ENCODE measurements at regions not wholly inside any gene's neighbourhood (a gene's known extent, or its start where the extent isn't known, plus 50 kb on each side); places are given as distances from the start of the nearest gene placed in this dataset.
"Not testable (repeated sequence)": the region's sequence is repeated elsewhere in the genome, so short reads cannot be mapped to it uniquely, and the experiment has no call there.

DNA sequence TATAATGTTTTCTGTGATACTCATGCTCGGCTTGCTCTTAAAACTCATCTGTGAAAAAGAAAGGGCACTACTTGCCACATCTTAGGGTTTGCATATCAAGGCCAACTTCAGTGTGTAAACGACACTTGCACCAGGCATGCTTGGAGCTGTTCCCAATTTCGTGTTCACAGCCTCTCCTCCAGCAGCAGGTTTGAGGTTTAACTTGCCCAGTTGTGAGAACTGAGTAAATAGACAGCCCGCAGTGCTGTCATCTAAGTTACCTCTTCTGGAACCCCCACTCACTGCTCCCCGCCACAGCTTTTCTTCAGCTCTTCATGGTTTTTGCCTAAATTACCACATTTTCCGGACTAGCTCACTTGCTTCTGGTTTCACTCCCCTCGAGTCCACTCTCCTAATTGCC, 595.4 kb downstream of the TTLL7 start:
- not testable (repeated sequence) for H3K27ac ChIP-seq (ENCODE audit: low read length); H3K9me3 ChIP-seq (ENCODE audit: control insufficient read depth, low read depth, low read length); H3K9ac ChIP-seq (ENCODE audit: low read length); H3K4me3 ChIP-seq (ENCODE audit: low read length); H3K27me3 ChIP-seq (ENCODE audit: control insufficient read depth, insufficient read depth, low read length); H3K4me1 ChIP-seq (ENCODE audit: control insufficient read depth, low read depth, low read length); H3K36me3 ChIP-seq (ENCODE audit: control insufficient read depth, low read depth, low read length)

DNA sequence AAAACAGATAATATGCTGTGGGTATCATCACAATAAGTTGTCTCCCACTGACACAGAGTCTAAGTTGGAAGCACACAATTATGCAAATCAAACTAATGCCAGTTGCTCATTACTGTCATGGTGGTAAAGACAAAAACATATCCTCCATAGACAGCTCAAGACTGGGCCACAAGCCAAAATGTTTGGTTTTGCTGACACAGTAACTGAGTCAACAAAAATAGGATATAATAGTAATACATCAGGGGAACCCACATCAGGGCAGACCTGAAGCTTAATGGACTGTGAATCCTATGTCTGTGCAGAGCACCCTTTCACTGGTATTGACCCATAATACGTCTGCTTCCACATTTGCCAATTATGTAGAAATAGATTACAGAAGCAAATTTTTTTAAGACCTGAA, 597.8 kb downstream of the TTLL7 start:
- H3K27ac ChIP-seq (ENCODE audit: low read length); H3K9me3 ChIP-seq (ENCODE audit: control insufficient read depth, low read depth, low read length); H3K27me3 ChIP-seq (ENCODE audit: control insufficient read depth, insufficient read depth, low read length); H3K36me3 ChIP-seq (ENCODE audit: control insufficient read depth, low read depth, low read length); H3K9ac ChIP-seq (ENCODE audit: low read length); H3K4me3 ChIP-seq (ENCODE audit: low read length); H3K4me1 ChIP-seq (ENCODE audit: control insufficient read depth, low read depth, low read length): not testable (repeated sequence)

DNA sequence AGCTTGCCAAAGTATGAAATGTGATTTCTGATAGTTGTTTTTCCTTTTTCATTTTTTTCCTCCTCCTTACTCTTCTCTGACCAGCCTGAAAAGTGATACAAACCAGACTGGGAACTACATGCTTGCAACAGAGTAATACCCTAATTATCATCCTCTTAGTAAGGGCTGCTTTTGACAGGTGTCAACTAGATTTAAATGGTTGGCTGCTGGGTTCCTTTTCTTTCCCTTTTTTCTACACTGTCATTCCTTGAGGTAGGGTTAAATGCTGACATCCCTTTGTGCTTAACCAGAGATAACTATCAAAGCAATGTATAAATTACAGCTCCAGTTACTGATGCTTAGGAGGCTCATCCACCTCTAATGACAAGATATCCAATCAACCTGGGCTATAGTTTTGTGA, 598.8 kb downstream of the TTLL7 start:
- not testable (repeated sequence) for H3K4me1 ChIP-seq (ENCODE audit: control insufficient read depth, low read depth, low read length); H3K9ac ChIP-seq (ENCODE audit: low read length); H3K27me3 ChIP-seq (ENCODE audit: control insufficient read depth, insufficient read depth, low read length); H3K27ac ChIP-seq (ENCODE audit: low read length); H3K4me3 ChIP-seq (ENCODE audit: low read length); H3K36me3 ChIP-seq (ENCODE audit: control insufficient read depth, low read depth, low read length); H3K9me3 ChIP-seq (ENCODE audit: control insufficient read depth, low read depth, low read length)

DNA sequence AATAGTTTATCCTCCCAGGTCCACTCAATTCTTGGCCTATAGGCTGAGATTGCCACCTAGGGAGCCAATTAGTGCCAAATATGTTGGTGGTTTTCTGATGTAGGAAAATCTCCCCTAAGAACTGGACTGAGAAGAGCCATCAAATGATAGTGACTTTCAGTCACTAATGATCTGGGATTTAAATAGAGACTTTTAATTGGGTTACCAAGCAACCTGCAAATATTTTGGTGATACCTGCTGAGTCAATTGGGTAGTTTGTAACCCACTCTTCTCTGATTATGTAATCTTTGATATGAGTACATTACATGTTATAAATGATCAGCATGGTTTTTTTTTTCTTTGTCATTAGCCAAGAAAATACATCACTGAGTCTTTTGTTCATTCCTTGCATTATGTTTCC, 600.8 kb downstream of the TTLL7 start:
- not testable (repeated sequence) for H3K4me1 ChIP-seq (ENCODE audit: control insufficient read depth, low read depth, low read length); H3K9ac ChIP-seq (ENCODE audit: low read length); H3K36me3 ChIP-seq (ENCODE audit: control insufficient read depth, low read depth, low read length); H3K9me3 ChIP-seq (ENCODE audit: control insufficient read depth, low read depth, low read length); H3K27ac ChIP-seq (ENCODE audit: low read length); H3K27me3 ChIP-seq (ENCODE audit: control insufficient read depth, insufficient read depth, low read length); H3K4me3 ChIP-seq (ENCODE audit: low read length)

DNA sequence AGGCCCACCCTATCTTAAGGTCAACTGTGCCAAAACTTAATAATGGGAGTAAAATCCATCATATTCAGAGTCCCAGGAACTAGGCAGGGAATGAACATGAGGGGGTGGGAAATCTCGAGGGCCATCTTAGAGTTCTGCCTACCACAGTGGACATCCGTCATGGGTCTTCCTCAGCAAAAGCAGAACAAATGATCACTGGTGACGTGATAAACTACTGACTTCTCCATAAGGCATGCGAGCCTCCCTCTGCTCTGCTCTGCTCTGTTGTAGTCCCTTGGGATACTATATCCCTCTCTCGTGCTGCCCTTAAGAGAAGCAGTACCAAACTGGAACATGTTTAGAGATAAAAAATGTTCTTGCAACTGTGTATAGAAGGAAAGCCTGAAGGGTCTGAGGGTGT, 603.8 kb downstream of the TTLL7 start:
- H3K27ac ChIP-seq (ENCODE audit: low read length); H3K9ac ChIP-seq (ENCODE audit: low read length); H3K36me3 ChIP-seq (ENCODE audit: control insufficient read depth, low read depth, low read length); H3K4me3 ChIP-seq (ENCODE audit: low read length); H3K27me3 ChIP-seq (ENCODE audit: control insufficient read depth, insufficient read depth, low read length); H3K9me3 ChIP-seq (ENCODE audit: control insufficient read depth, low read depth, low read length); H3K4me1 ChIP-seq (ENCODE audit: control insufficient read depth, low read depth, low read length): not testable (repeated sequence)

DNA sequence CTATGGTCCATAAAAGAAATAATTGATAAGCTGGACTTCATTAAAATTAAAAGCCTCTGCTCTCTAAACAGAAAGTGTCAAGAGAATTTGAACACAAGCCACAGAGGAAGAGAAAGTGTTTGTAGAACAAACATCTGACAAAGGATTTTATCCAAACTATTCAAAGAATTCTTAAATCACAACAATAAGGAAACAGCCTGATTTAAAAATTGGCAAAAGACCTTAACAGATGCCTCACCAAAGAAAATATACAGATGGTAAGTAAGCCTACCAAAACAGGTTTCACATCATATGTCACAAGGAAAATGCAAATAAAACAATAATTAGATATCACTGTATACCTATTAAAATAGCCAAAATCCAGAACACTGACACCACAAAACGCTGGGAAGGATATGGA, 612.0 kb downstream of the TTLL7 start:
- H3K36me3 ChIP-seq (ENCODE audit: control insufficient read depth, low read depth, low read length); H3K9me3 ChIP-seq (ENCODE audit: control insufficient read depth, low read depth, low read length); H3K9ac ChIP-seq (ENCODE audit: low read length); H3K4me3 ChIP-seq (ENCODE audit: low read length); H3K27ac ChIP-seq (ENCODE audit: low read length); H3K27me3 ChIP-seq (ENCODE audit: control insufficient read depth, insufficient read depth, low read length); H3K4me1 ChIP-seq (ENCODE audit: control insufficient read depth, low read depth, low read length): not testable (repeated sequence)

DNA sequence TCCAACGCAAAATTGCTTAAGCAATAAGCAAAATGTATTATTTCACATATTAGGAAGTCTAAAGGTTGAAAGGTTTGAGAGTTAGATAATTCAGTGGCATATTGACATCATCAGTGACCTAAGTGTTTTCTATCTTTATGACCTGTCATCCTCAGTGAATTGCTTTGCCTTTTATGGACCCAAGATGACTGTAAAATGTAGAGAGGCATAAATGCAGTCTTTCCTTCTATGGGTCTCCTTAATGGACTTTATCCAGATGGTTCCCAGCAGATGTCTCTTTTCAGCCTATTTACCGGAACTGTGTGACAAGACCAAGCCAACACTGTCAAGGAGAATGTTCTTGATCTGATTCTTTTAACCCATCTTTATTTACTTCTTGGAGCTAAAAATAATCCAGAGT, 615.8 kb downstream of the TTLL7 start:
- not testable (repeated sequence) for H3K27me3 ChIP-seq (ENCODE audit: control insufficient read depth, insufficient read depth, low read length); H3K9me3 ChIP-seq (ENCODE audit: control insufficient read depth, low read depth, low read length); H3K4me3 ChIP-seq (ENCODE audit: low read length); H3K9ac ChIP-seq (ENCODE audit: low read length); H3K4me1 ChIP-seq (ENCODE audit: control insufficient read depth, low read depth, low read length); H3K27ac ChIP-seq (ENCODE audit: low read length); H3K36me3 ChIP-seq (ENCODE audit: control insufficient read depth, low read depth, low read length)

DNA sequence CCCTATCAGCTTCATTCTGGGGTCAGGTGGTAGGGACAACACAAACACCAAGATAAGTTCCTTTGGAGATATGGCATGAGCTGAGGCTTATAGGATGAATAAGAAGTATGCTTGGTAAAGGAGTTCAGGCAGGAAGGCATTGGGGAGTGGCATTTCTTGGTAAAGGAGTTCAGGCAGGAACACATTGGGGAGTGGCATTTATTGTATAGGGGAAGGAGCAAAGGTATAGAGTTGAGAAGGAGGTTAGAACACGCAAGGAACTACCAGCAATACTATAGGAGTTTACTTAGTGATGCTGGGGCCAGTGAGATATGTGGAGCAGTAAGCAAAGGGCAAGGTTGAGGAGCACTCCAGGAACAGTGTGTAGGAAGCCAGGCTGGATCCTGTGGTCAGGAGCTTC, 625.9 kb downstream of the TTLL7 start:
- H3K36me3 ChIP-seq (ENCODE audit: control insufficient read depth, low read depth, low read length); H3K27ac ChIP-seq (ENCODE audit: low read length); H3K4me3 ChIP-seq (ENCODE audit: low read length); H3K4me1 ChIP-seq (ENCODE audit: control insufficient read depth, low read depth, low read length); H3K9ac ChIP-seq (ENCODE audit: low read length); H3K9me3 ChIP-seq (ENCODE audit: control insufficient read depth, low read depth, low read length); H3K27me3 ChIP-seq (ENCODE audit: control insufficient read depth, insufficient read depth, low read length): not testable (repeated sequence)

DNA sequence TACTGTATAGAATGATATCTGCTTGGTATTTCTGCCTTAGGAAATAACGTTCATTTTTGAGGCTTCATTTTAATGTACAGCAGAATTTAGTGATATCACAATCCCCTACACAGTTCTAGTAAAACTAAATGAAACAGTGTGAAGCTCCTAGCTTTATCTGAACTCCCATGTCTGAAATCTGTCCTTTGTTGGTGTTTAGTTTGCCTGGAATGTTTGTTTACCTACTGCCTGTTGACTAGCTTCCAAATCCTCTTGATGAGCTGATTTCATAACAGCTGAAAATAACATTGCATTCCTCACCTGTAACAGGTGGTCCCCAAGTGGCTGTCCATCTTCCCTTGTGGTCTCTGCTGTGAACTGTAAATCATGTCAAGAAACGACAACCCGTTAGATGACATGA, 629.1 kb downstream of the TTLL7 start:
- H3K4me3 ChIP-seq (ENCODE audit: low read length); H3K27me3 ChIP-seq (ENCODE audit: control insufficient read depth, insufficient read depth, low read length); H3K9ac ChIP-seq (ENCODE audit: low read length); H3K4me1 ChIP-seq (ENCODE audit: control insufficient read depth, low read depth, low read length); H3K36me3 ChIP-seq (ENCODE audit: control insufficient read depth, low read depth, low read length); H3K27ac ChIP-seq (ENCODE audit: low read length); H3K9me3 ChIP-seq (ENCODE audit: control insufficient read depth, low read depth, low read length): not testable (repeated sequence)

DNA sequence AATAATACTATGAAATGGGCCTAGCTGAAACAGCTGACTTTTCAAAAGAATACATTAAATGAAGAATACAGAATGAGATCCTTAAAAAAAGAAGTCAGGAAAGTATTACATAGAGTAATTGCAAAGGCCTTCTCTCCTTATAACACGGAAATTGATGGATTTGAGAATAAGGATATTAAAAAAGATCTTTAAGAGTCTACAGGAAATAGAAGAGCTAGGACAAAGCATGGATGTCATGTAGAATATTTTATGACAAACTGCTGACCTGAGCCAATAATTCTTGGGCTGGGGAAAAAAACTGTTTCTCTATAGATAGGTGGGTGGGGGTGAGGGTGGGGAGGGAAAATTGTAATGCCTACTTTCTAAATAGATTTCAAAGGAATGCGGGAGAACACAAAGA, 633.6 kb downstream of the TTLL7 start:
- H3K36me3 ChIP-seq (ENCODE audit: control insufficient read depth, low read depth, low read length); H3K9ac ChIP-seq (ENCODE audit: low read length); H3K27ac ChIP-seq (ENCODE audit: low read length); H3K4me1 ChIP-seq (ENCODE audit: control insufficient read depth, low read depth, low read length); H3K4me3 ChIP-seq (ENCODE audit: low read length); H3K9me3 ChIP-seq (ENCODE audit: control insufficient read depth, low read depth, low read length); H3K27me3 ChIP-seq (ENCODE audit: control insufficient read depth, insufficient read depth, low read length): not testable (repeated sequence)

DNA sequence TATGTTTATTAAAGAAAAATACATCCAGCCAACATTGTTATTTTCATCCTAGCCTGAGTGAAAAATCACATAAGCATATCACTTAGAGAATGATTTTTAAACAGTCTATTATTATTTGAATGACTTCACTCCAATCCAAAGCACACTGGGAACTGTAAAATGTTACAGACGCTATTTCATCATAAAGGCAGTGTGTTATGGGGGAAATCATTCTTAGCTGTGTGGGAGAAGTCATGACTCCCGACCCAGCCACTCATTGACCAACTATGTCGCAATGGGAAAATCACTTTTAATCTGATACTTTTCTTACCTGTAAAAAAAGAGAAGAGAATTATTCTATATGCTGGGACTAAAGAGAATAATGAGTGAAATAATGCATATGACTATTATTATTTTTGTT, 653.6 kb downstream of the TTLL7 start:
- H3K4me1 ChIP-seq (ENCODE audit: control insufficient read depth, low read depth, low read length); H3K9me3 ChIP-seq (ENCODE audit: control insufficient read depth, low read depth, low read length); H3K36me3 ChIP-seq (ENCODE audit: control insufficient read depth, low read depth, low read length); H3K4me3 ChIP-seq (ENCODE audit: low read length); H3K27me3 ChIP-seq (ENCODE audit: control insufficient read depth, insufficient read depth, low read length); H3K9ac ChIP-seq (ENCODE audit: low read length); H3K27ac ChIP-seq (ENCODE audit: low read length): not testable (repeated sequence)

DNA sequence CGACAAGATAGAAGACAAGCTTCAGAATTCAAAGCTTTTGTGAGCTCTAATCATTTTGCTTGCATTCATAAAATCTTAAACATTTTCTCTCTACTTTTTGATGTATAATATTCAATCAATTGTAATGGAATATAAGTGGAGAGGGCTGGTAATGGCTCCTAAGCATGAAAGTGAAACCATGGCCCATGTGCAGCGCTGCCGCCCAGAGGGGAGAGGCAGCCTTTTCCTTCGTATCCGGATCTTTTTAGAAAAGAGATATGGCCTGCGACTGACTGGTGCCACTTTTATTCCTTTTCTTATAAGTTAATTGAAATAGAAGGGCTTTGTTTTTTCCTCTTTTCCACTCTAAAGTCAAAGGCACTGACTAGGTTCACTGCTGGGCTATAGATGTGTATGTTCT, 655.2 kb downstream of the TTLL7 start:
- H3K9me3 ChIP-seq (ENCODE audit: control insufficient read depth, low read depth, low read length); H3K27me3 ChIP-seq (ENCODE audit: control insufficient read depth, insufficient read depth, low read length); H3K9ac ChIP-seq (ENCODE audit: low read length); H3K4me3 ChIP-seq (ENCODE audit: low read length); H3K36me3 ChIP-seq (ENCODE audit: control insufficient read depth, low read depth, low read length); H3K4me1 ChIP-seq (ENCODE audit: control insufficient read depth, low read depth, low read length); H3K27ac ChIP-seq (ENCODE audit: low read length): not testable (repeated sequence)

DNA sequence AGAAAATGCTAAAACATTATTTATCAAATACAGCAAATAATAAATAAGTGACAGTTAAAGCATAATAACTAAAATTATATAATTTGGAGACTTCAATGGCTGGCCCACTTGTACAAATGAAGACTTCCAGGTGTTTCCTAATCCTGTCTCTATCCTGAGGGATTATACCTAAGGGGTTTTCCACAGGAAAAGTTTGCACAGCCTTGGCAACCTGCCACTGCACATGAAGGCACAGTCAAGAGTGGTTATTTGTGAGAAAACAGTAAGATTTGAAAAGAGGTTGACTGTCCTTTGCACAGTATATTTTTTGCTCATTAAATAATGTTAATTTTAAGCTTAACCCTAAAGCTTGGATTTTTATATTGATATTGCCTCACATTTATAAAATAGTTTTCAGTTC, 655.9 kb downstream of the TTLL7 start:
- not testable (repeated sequence) for H3K27me3 ChIP-seq (ENCODE audit: control insufficient read depth, insufficient read depth, low read length); H3K27ac ChIP-seq (ENCODE audit: low read length); H3K4me1 ChIP-seq (ENCODE audit: control insufficient read depth, low read depth, low read length); H3K36me3 ChIP-seq (ENCODE audit: control insufficient read depth, low read depth, low read length); H3K9ac ChIP-seq (ENCODE audit: low read length); H3K9me3 ChIP-seq (ENCODE audit: control insufficient read depth, low read depth, low read length); H3K4me3 ChIP-seq (ENCODE audit: low read length)
